ELR (cell line): ENCODE measurements at regions not wholly inside any gene's neighbourhood (a gene's known extent, or its start where the extent isn't known, plus 50 kb on each side); places are given as distances from the start of the nearest gene placed in this dataset.

Experiments
- DNase-seq: peaks from one replicate; pipeline ENCODE4 v3.0.0-alpha.2; 2015; ENCODE audit warnings: low read depth

- DNase-seq, result peak; percentile 52
Measured at GRCh38 chr1:244971552-244972216, 107.3 kb upstream of the HNRNPU start.

- DNase-seq, result peak; percentile 95
Measured at GRCh38 chr1:244970744-244971551, 106.6 kb upstream of the HNRNPU start.

GRCh38 chr1:244970236-244970743 lies 105.9 kb upstream of the HNRNPU start:
- DNase-seq, result peak; percentile 78

- peak; percentile 81 for DNase-seq
Measured at GRCh38 chr1:244969355-244970235, 105.3 kb upstream of the HNRNPU start.

- peak; percentile 23 for DNase-seq
Measured at GRCh38 chr1:244968881-244969280, 104.5 kb upstream of the HNRNPU start.

- DNase-seq, result no peak
Measured at GRCh38 chr1:244968471-244968871, 104.1 kb upstream of the HNRNPU start.

GRCh38 chr1:244967159-244967558 lies 102.8 kb upstream of the HNRNPU start:
- DNase-seq, result no peak

GRCh38 chr1:244965185-244966030 lies 101.1 kb upstream of the HNRNPU start:
- DNase-seq, result no peak

- DNase-seq, result peak; percentile 77
Measured at GRCh38 chr1:244964112-244964971, 100.0 kb upstream of the HNRNPU start.

- DNase-seq, result no peak
Measured at GRCh38 chr1:244963231-244963826, 99.0 kb upstream of the HNRNPU start.

GRCh38 chr1:244962130-244962529 lies 97.8 kb upstream of the HNRNPU start:
- no peak for DNase-seq

GRCh38 chr1:244960904-244961303 lies 96.6 kb upstream of the HNRNPU start:
- DNase-seq, result no peak

- no peak for DNase-seq
Measured at GRCh38 chr1:244958593-244958992, 94.2 kb upstream of the HNRNPU start.

- no peak for DNase-seq
Measured at GRCh38 chr1:244957525-244957924, 93.2 kb upstream of the HNRNPU start.

GRCh38 chr1:244957122-244957521 lies 92.8 kb upstream of the HNRNPU start:
- no peak for DNase-seq

GRCh38 chr1:244955661-244956060 lies 91.3 kb upstream of the HNRNPU start:
- DNase-seq, result no peak

- no peak for DNase-seq
Measured at GRCh38 chr1:244954359-244954758, 90.0 kb upstream of the HNRNPU start.

- DNase-seq, result no peak
Measured at GRCh38 chr1:244953901-244954300, 89.6 kb upstream of the HNRNPU start.

GRCh38 chr1:244952940-244953339 lies 88.6 kb upstream of the HNRNPU start:
- DNase-seq, result no peak
